Inflammatory macrophage treated with lipopolysaccharide for 4 hours (primary cell): ENCODE measurements at regions not wholly inside any gene's neighbourhood (a gene's known extent, or its start where the extent isn't known, plus 50 kb on each side); places are given as distances from the start of the nearest gene placed in this dataset.

Source experiments
- DNase-seq: peaks from one replicate; pipeline ENCODE4 v3.0.0-alpha.2; 2020

DNA sequence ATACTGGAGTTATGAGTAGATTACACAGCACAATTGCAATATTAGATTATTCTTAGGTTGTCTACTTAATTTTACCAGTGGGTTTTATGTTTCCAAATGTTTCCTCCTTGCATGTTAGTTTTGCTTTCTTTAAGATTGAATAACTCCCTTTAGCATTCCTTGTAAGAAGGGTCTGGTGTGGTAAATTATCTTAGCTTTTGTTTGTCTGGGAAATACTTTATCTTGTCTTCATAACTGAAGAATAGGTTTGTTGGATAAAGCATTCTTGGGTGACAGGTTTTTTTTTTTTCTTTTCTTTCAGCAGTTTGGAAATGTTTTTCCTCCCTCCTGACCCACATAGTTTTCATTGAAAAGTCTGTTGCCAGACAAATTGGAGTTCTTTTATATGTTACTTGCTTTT is 531.1 kb downstream of the ANXA1 start:
- DNase-seq: no peak

DNA sequence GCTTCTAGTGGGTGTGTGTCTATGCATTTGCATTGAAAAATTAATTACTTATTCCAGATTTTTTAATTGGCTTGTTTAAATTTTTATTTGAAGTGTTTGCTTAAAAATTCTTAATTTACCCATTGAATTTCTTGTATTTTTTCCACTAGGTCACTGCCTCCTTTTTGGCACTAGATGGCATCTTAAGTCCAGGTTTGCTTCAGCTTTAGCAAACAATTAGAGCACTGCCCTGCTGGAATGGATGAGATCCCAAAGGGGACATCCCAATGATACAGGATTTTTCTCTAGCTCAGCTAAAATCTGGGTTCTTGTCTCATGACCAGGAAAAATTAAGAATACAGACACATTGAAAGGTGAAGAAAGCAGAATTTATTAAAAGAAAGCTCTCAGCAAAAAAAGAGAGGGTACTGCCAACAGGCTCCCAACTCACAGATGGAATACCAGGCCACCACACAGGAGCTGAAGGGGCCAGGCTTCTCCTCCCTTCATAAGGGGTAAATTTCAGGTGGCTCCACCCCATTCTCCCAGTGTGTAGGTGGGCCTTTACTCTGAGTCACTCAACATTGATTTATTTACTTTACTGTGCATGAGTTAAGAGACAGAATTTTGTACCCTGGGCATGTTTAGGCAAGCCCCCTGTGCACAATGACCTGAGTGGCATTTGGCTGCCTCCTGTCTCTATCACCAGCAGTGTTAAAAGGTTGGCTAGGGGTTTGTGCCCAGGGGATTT is 532.4 kb downstream of the ANXA1 start:
- DNase-seq: peak; percentile 18

DNA sequence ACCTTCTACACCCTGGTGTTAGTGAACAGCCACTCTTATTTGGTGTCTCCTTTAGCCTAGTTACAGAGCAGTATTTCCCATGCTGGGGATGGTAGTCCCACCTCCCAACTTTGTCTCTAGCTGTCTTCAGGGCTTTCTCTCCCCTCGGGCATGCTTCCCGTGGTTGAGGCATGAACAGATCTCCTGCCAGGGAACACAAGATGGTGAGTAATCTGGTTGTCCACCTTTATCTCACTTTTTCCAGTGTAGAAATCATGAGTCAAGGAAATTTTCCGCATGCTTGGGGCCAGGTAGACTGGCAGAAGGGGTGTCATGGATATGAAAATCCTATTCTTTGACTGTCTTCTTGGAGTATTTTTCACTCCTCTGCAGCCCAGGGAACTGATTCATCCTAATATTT is 532.9 kb downstream of the ANXA1 start:
- no peak for DNase-seq

DNA sequence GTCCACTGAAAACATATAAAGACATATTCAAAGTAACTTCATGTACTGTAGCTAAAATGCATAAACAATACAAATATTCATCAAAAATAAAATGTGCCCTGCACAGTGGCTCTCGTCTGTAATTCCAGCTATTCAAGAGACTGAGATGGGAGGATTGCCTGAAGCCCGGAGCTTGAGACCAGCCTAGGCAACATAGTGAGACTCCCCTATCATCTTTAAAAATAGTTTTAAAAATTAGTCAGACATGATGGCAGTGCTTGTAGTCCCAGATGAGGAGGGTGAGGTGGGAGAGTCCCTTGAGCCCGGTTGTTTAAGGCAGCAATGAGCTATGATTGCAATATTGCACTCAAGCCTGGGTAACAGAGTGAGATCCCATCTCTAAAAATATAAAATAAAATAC is 534.1 kb downstream of the ANXA1 start:
- DNase-seq: no peak

DNA sequence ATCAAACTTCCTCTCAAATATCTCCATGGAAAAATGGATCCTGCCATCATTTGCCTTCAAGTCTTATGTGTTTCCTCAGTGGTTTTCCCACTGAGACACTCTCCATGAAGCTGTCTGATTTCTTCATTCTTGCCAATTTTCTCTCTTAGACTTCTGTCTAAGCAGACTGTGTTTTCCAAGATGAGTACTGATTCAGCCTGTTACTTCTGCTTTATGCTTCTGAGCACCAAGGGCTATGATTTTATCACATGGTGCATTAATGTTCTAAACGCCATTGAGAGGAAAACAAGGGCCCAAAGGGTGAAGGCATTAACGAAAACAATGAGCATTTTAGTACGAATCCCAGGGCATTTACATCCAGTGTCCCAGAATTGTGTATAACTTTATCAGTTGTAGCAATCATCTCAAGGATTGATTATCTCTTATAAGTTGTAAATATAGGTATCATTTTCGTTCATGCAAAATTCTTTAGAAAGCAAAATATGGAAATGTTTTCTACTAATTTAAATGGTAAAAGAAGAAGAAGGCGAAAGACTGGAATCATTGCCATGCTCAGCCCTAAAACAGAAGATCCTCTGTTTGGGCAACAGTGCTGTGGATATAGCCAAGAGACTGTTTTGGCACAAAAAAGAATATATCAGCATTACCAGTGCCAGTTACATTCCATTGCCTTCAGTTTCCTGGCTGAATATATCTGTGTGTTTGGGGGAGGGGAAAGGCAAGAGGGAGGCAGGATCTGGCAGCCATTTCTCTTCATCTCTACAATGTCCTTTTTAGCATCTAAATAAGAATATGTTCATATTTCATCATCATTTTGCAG is 537.6 kb downstream of the ANXA1 start:
- DNase-seq: no peak

DNA sequence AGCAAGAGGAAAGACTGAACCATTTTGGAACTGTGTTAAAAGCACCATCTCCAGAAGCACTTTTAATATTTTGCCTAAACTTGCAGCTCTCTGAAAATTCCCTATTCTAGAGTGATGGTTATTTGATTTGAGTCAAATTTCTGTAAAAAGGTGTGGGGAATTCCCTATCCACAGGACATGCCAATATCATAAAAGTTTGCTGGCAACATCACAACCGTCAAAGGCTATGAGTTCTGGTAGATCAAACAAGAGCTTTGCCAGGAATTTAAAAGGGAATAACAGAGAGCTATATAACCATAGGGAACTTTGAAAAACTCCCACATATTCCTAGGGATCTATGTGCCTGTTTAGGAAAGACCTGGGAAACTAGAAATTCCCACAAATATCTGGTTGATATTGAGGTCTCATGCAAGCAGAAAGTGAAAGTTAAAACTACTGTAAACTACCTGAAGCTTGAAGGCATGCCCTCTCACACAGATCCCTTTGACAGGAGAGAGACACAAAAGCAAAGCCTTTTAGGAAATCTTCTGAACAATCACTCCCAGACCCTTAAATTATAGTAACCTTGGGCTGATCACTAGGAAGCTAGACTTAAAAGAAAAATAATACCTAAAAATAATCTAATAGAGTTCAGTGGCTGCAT is 549.9 kb downstream of the ANXA1 start:
- no peak for DNase-seq

DNA sequence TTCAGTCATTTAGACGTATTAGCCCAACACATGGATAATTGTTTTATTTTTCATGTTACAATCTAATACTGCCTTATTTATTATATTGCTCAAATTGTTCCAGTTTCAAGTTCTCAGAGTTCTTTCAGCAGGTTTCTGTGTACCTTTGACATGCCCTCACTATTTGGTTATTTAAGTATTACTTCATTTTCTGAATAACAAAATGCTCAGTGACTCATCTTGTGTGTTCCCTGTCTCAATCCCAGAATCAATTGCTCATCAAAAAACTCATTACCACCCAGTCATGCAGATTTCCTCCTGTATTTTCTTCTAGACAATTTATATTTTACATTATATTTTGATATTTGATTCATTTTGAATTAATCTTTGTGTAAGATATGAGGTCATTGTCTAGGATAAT is 562.6 kb downstream of the ANXA1 start:
- no peak for DNase-seq

DNA sequence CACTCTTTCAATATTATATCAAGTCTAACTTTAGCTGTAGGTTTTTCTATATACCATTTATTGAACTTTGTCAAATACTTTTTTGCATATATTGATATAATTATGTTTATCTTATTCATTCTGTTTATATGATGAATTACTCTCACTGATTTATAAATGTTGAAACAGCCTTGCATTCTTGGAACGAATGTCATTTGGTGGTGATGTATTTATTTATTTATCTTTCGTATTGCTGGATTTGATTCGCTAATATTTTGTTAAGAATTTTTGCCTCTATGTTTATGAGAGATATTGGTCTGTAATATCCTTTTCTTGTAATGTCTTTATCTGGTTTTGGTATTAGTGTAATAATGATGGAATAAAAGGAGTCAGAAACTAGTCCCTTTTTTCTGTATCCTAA is 563.9 kb downstream of the ANXA1 start:
- DNase-seq: no peak

DNA sequence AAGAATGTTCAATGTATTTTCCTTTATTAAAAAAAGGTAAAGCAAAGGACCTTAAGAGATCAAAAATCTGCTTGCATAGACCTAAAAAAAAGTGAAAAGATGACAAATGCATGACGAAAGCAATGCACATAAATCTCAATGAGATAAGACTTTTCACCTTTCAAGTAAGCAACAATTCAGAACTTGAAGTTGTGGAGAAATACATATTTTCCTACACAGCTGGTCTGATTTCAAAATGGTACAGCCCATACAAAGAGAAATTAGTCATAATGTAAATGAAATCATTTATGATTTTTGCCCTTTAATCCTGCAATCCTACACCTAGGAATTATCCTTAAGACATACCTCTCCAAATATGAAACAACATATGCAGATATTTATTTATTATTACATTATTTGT is 568.0 kb downstream of the ANXA1 start:
- no peak for DNase-seq

DNA sequence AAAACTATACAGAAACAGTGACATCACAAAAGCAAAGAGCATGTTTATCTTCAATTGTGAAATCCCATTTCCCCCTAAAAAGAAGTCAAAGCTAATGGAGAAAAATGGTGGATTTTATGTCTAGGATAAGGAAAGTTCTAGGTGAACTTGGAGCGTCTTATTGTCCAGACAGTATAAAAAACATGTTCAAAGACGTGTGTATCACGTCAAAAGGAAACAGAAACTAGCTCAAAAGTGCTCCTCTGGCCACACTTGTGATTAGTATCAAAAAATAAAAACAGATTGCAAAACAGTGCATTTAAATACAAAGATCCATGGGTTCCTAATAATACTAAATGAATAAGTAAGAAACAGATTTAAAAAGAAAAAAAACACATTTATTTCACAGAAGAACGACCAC is 568.9 kb downstream of the ANXA1 start:
- no peak for DNase-seq

DNA sequence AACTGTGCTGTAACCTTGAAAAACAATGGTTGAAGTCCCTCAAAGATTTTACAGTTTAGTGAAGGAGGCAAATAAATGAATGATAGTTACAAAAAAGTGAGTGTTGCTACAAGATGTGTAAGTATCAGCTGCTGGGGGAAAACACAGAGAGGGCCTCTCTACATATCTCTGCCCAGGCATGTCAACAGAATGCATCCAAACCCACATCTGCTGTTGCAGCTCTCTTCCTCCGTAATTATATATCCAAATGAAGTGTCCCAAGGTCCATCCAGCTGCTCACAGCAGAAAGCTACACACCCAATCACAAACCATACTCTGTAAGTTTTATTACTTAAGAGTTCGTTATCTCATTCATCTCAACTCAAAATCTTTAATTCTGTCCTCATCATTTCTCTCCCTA is 584.6 kb downstream of the ANXA1 start:
- no peak for DNase-seq

DNA sequence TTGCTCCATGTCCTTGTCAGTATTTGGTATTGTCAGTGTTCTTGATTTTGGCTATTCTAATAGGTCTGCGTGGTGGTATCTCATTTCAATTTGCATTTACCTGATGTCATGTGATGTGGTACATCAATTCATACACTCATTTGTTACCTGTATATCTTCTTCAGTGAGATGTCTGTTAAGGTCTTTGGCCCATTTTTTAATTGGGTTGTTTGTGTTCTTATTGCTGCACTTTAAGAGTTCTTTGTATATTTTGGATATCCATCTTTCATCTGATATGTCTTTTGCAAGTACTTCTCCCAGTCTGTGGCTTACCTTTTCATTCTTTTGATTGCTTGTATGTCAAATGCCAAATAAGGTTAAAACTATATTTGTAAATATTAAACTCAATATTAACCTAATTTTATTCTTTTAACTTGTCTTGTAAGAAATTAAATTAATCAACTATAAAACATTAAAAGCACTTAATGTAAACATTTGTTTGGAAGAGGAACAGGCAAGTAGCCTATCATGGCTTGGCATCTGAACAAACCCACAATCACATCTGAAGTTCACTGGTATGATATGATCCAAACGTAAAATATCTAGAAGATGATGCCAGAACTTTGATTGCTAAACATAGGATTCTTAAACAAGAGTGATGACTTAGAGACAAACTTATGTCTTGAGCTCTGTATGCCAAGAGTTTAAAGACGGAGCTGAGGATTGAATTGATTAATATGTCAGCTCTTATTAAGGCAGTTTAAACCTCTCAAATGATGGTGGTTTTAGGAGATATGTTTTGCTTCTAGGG is 587.3 kb downstream of the ANXA1 start:
- DNase-seq: no peak

DNA sequence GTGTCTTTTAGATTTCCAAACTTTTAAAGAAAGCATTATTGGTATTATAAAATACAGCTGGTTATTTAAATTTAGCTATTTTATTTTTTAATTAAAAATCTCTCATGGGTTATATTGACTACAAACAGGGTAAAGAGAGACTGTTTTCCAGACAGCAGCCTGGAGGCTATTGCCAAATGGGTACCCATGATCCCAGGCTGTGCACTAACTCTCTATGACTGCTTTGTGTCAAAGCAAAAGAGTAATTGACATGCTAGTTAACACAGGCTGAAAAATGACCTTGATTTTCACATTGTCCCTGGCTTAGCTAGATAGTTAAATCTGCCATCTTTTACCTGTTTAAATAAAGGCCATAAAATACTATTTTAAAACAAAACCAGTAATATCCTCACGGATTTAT is 589.7 kb downstream of the ANXA1 start:
- no peak for DNase-seq

DNA sequence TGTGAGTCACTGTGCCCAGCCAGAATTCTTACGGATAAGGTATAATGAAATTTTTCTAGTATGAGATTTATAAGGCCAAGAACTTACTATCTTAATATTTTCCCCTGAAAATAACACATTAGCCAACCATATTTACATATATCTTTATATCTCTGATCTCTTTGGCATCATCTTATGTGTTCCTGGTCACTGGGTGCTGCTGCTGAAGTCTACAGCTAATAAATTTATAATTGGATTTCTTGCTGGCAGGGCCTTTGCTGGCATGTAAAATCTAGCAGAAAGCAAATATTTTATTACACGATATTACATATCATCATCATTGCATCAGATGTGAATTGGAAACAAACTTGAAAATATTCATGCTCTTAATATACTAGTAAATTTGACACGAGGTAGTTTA is 590.7 kb downstream of the ANXA1 start:
- no peak for DNase-seq

DNA sequence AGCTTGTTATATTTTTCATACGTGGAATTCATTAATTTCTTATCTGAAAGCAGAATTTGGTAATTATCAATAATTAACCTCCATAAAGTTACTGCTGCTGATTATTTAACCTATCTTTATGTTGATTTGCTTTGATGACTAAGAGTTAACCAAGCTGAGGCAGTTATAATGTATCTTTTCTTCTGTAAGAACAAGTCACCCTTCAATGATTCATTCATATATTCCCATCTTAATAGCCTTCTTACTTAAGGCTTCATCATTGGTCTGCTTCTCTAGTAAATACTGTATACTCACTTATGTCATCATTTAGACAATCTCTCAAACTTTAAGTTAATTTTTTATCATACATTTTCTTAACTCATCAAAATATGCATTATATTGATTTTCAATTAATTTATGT is 592.2 kb downstream of the ANXA1 start:
- DNase-seq: no peak

DNA sequence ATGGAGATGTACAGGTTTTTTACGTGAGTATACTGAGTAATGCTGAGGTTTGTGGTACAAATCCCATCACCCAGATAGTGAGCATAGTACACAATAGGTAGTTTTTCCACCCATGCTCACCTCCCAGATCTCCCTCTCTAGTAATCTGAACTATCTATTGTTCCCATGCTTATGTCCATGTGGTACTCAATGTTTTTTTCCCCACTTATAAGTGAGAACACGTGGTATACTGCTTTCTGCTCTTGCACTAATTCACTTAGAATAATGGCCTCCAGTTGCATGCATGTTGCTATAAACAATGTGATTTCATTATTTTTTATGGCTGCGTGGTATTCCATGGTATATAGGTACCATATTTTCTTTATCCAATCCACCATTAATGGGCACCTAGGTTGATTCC is 593.9 kb downstream of the ANXA1 start:
- no peak for DNase-seq

DNA sequence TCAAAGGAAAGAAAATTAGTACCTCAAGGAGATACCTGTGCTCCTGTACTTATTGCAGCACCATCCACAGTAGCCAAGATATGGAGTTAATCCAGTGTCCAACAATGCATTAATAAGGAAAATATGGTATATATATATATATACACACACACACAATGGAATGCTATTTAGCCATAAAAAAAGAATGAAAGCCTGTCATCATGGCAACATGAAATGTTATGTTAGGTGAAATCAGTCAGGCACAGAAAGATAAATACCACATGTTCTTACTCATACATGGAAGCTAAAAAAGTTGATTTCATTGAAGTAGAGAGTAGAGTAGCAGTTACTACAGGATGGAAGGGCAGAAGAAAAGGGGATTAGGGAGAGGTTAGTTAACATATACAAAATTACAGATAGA is 601.5 kb downstream of the ANXA1 start:
- DNase-seq: no peak

DNA sequence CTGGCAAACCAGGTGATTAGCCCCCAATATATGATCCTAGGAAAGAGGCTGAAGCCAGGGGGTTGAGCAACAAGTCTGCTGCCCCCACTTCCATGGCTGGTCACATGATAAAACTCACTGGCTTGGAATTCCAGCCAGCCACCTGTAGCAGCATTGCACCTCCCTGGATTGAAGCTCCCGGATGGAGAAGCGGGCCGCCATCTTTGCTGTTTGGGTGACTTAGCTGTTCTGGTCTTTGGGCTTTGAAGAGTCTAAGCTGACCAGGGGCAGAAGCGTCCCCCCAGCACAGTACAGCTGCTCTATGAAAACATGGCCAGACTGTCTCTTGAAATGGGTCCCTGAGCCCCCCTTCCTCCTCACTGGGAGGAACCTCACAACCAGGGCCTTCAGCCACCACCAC is 610.2 kb downstream of the ANXA1 start:
- no peak for DNase-seq

DNA sequence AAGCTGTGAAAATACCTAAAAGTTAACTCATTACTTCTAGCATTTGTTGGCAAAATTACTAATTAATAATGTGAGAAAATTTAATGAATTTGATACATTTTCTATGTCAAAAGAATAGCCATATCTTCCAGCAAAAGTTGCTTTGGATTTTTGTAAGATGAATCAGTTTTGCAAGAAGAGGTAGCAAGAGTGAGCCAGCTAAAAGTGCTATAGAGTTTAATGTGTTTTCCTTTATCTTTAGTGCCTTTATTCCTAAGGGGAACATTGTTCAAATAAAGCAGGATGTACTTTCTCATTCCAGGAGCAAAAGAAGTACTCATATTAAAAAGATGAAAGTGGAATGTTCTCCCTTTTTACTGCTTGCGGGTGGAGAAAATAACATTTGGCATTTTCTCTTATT is 622.2 kb downstream of the ANXA1 start:
- DNase-seq: no peak

DNA sequence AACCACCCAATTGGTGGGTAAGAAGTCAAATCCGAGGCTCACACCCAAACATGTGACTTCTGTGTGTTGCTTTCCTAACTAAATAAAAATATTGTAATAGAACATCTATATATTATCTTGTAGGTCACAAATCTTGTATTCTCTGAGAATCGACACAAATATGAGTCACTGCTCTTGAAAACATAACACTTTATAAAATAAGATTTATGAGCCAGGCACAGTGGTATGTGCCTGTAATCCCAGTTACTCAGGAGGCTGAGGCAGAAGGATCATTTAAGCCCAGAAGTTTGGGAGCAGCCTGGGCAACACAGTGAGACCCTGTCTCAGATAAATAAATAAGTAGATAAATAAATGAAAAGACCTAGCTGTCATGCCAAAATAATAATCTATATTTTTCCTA is 624.1 kb downstream of the ANXA1 start:
- DNase-seq: no peak

DNA sequence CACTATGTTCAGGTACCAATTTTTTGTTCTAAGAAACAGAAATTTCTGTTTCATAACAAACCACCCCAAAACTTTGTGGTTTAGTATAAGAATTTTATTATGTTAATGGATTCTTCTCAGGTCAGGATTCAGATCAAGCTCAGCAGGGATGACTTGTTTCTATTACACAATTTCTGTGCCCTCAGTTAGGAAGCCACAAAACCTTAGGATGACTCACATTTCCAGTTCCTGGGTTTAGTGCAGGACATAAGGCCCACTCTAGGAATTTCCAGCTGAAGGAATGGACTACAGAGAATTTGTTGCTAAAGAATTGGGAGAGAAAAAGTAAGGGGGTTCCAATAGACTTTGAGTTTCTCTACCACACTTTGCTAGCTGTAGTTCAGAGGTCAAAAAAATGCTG is 629.3 kb downstream of the ANXA1 start:
- no peak for DNase-seq

DNA sequence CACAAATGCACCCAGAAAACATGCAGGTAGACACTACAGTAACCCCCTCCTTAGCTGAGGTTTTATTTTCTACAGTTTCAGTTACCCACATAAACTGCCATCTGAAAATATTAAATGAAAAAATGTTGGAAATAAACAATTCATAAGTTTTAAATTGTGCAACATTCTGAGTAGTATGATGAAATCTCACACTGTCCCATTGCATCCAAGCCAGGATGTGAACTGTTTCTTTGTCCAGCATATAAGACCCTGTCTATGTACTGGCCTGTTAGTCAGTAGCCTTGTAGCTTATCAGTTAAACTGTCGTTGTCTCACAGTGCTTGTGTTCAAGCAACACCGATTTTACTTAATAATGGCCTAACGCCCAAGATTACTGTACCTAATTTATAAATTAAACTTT is 630.5 kb downstream of the ANXA1 start:
- DNase-seq: no peak

DNA sequence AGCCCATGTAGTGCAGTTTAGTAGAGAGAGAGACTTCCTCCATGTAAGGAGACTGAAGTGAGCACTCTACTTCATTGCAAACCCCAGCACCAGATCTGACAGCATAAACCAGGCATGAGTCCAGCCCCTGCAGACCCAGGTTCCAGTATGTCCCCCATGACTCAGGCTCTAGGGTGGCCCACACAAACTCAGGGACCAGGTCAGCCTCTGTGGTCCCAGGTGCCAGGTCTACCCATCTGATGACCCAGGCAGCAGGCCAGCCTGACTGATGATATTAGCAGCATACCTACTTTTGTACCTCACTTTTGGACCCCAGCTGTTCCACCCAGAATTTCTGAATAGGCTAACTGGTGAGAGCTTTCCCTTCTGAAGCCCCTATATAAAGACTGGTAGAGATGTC is 647.8 kb downstream of the ANXA1 start:
- no peak for DNase-seq
